Natural killer cell (primary cell): ENCODE measurements at regions not wholly inside any gene's neighbourhood (a gene's known extent, or its start where the extent isn't known, plus 50 kb on each side); places are given as distances from the start of the nearest gene placed in this dataset.

ENCODE experiments used
- ATAC-seq, 3 donors: fragments of 150-1000 bp in 2 of 3; fragments of 200-7000 bp in 1 of 3; cut with Tn5 transposase; 1 replicate in 1 of 3; 2 replicates in 2 of 3; pipeline ENCODE4 v1.10.0; 2021; ENCODE audit warnings: mild to moderate bottlenecking in 2 of 3, moderate library complexity in 2 of 3
- DNase-seq, 2 donors: peaks; one replicate each; pipeline versions ENCODE4 v3.0.0 to v3.0.0-alpha.2; 2013 to 2021; ENCODE audit warnings: mixed read lengths in 1 of 2
- H3K27ac ChIP-seq: one replicate; pipeline ENCODE4 v1.5.1; 2013; ENCODE audit warnings: mild to moderate bottlenecking, low read length
- H3K27me3 ChIP-seq: one replicate; pipeline ENCODE4 v1.6.1; 2013; ENCODE audit warnings: low read length; ENCODE audit not compliant: control insufficient read depth, insufficient read depth
- H3K36me3 ChIP-seq: one replicate; pipeline ENCODE4 v1.6.1; 2013; ENCODE audit warnings: low read length; ENCODE audit not compliant: control insufficient read depth, insufficient read depth
- H3K4me1 ChIP-seq: one replicate; pipeline ENCODE4 v1.6.1; 2013; ENCODE audit warnings: low read length; ENCODE audit not compliant: control insufficient read depth, insufficient read depth
- H3K4me3 ChIP-seq: one replicate; pipeline ENCODE4 v1.5.1; 2013; ENCODE audit warnings: low read length
- H3K9me3 ChIP-seq: one replicate; pipeline ENCODE4 v1.6.1; 2013; ENCODE audit warnings: low read length; ENCODE audit not compliant: control insufficient read depth, insufficient read depth
- H3K27ac Mint-ChIP-seq, 2 donors: one replicate each; pipeline ENCODE4 v1.8.0; 2022; ENCODE audit warnings: mild to moderate bottlenecking in 2 of 2, mixed read lengths in 2 of 2, moderate library complexity in 1 of 2
- H3K27me3 Mint-ChIP-seq, 2 donors: one replicate each; pipeline ENCODE4 v1.8.0; 2022; ENCODE audit warnings: low read depth in 2 of 2, mixed read lengths in 2 of 2
- H3K36me3 Mint-ChIP-seq: one replicate; pipeline ENCODE4 v1.8.0; 2022; ENCODE audit warnings: mixed read lengths
- H3K4me1 Mint-ChIP-seq, 2 donors: one replicate each; pipeline ENCODE4 v1.8.0; 2022; ENCODE audit warnings: mixed read lengths in 2 of 2
- H3K4me3 Mint-ChIP-seq: one replicate; pipeline ENCODE4 v1.8.0; 2022; ENCODE audit warnings: mild to moderate bottlenecking, moderate library complexity, mixed read lengths
- H3K9me3 Mint-ChIP-seq, 2 donors: one replicate each; pipeline ENCODE4 v1.8.0; 2022; ENCODE audit warnings: mixed read lengths in 2 of 2
- CTCF ChIP-seq: fragments of 200-600 bp; IDR thresholded peaks from one replicate; pipeline ENCODE4 v1.8.0; 2022; ENCODE audit warnings: antibody characterized with exemption
- WGBS: methylation state at CpG from one replicate; pipeline ENCODE4 v1.1.7; 2013; ENCODE audit warnings: missing lambda C conversion rate; ENCODE audit not compliant: insufficient coverage; 5-methylcytosine and 5-hydroxymethylcytosine counted together
- intact Hi-C: fragments of 100-400 bp; cut with micrococcal nuclease; formaldehyde crosslinking; loops from one replicate; pipeline ENCODE4 v1.14.2; 2022

- no peaks in the 10 kb centered on the region for H3K4me1 Mint-ChIP-seq
- no peaks in the 10 kb centered on the region for H3K4me1 ChIP-seq
- no peak overlapping the region for H3K27ac ChIP-seq
- no peak overlapping the region for H3K27ac Mint-ChIP-seq
- no peak for TF ChIP-seq CTCF
- H3K27me3 Mint-ChIP-seq = peaks cover 0 to 15% of the 10 kb centered on the region in 2 donors
- intact Hi-C loops = no loop called here
- no peak overlapping the region for H3K4me3 Mint-ChIP-seq
- no peaks in the 10 kb centered on the region for H3K36me3 ChIP-seq
- H3K4me3 ChIP-seq = no peak overlapping the region
- no peaks in the 10 kb centered on the region for H3K9me3 ChIP-seq
- no peaks in the 10 kb centered on the region for H3K9me3 Mint-ChIP-seq
- DNase-seq (no peak), ATAC-seq (no peak)
- no CpG with 5 or more reads among the region's 2 CpGs for WGBS
- no peaks in the 10 kb centered on the region for H3K36me3 Mint-ChIP-seq
- H3K27me3 ChIP-seq = no peaks in the 10 kb centered on the region
Observed at GRCh38 chr6:11930240-11930639, 81.9 kb upstream of the HIVEP1 start.

GRCh38 chr6:11929241-11929835, 82.8 kb upstream of the HIVEP1 start:
- H3K4me3 ChIP-seq = no peak overlapping the region

GRCh38 chr6:11926594-11927407, 85.3 kb upstream of the HIVEP1 start:
- H3K27me3 Mint-ChIP-seq = peaks cover 0 to 15% of the 10 kb centered on the region in 2 donors
- no peak for TF ChIP-seq CTCF
- no peak overlapping the region for H3K4me3 Mint-ChIP-seq
- Histone ChIP-seq H3K9me3 (no peaks in the 10 kb centered on the region), H3K27me3 (no peaks in the 10 kb centered on the region), H3K27ac (no peak overlapping the region), H3K4me3 (no peak overlapping the region), H3K36me3 (no peaks in the 10 kb centered on the region), H3K4me1 (no peaks in the 10 kb centered on the region)
- no peak overlapping the region for H3K27ac Mint-ChIP-seq
- intact Hi-C loops = no loop called here
- no peak for ATAC-seq
- WGBS = 82% methylated on average over 2 of the region's 2 CpGs
- DNase-seq = no peak
- H3K36me3 Mint-ChIP-seq = no peaks in the 10 kb centered on the region
- no peaks in the 10 kb centered on the region for H3K9me3 Mint-ChIP-seq
- H3K4me1 Mint-ChIP-seq = no peaks in the 10 kb centered on the region

More at GRCh38 chr6:11929241-11929835, 82.8 kb upstream of the HIVEP1 start:
- peaks cover 0 to 15% of the 10 kb centered on the region in 2 donors for H3K27me3 Mint-ChIP-seq
- no peak for TF ChIP-seq CTCF
- no peaks in the 10 kb centered on the region for H3K9me3 Mint-ChIP-seq
- H3K4me3 Mint-ChIP-seq = no peak overlapping the region
- DNase-seq (no peak), ATAC-seq (no peak)
- no peak overlapping the region for H3K27ac ChIP-seq
- H3K36me3 Mint-ChIP-seq = no peaks in the 10 kb centered on the region
- H3K27ac Mint-ChIP-seq = no peak overlapping the region
- no peaks in the 10 kb centered on the region for H3K4me1 Mint-ChIP-seq
- 99% methylated on average over 5 of the region's 8 CpGs for WGBS
- intact Hi-C loops = no loop called here
- H3K4me1 ChIP-seq = no peaks in the 10 kb centered on the region
- H3K27me3 ChIP-seq = no peaks in the 10 kb centered on the region
- H3K9me3 ChIP-seq = no peaks in the 10 kb centered on the region
- no peaks in the 10 kb centered on the region for H3K36me3 ChIP-seq
